DND-41 (cell line): ENCODE measurements at regions not wholly inside any gene's neighbourhood (a gene's known extent, or its start where the extent isn't known, plus 50 kb on each side); places are given as distances from the start of the nearest gene placed in this dataset.

Experiments used
- EZH2 ChIP-seq: IDR thresholded peaks from 3 replicates; pipeline ENCODE4 v1.6.1; 2012; ENCODE audit warnings: borderline replicate concordance, low read depth, mild to moderate bottlenecking, moderate library complexity, low read length, inconsistent platforms; ENCODE audit not compliant: severe bottlenecking
- TF ChIP-seq, protein P1 (sequence below): IDR thresholded peaks from 2 replicates; pipeline ENCODE4 v1.5.1; 2012; ENCODE audit warnings: borderline replicate concordance, low read length, moderate library complexity, mild to moderate bottlenecking; ENCODE audit not compliant: poor library complexity, severe bottlenecking; ENCODE audit errors: extremely low read depth

GRCh38 chr5:14986413-14986812 lies 114.8 kb upstream of the ANKH start:
- TF ChIP-seq, protein P1, sequence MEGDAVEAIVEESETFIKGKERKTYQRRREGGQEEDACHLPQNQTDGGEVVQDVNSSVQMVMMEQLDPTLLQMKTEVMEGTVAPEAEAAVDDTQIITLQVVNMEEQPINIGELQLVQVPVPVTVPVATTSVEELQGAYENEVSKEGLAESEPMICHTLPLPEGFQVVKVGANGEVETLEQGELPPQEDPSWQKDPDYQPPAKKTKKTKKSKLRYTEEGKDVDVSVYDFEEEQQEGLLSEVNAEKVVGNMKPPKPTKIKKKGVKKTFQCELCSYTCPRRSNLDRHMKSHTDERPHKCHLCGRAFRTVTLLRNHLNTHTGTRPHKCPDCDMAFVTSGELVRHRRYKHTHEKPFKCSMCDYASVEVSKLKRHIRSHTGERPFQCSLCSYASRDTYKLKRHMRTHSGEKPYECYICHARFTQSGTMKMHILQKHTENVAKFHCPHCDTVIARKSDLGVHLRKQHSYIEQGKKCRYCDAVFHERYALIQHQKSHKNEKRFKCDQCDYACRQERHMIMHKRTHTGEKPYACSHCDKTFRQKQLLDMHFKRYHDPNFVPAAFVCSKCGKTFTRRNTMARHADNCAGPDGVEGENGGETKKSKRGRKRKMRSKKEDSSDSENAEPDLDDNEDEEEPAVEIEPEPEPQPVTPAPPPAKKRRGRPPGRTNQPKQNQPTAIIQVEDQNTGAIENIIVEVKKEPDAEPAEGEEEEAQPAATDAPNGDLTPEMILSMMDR = no peak
- TF ChIP-seq EZH2 = no peak
